ENCODE measurements at regions not wholly inside any gene's neighbourhood (a gene's known extent, or its start where the extent isn't known, plus 50 kb on each side); places are given as distances from the start of the nearest gene placed in this dataset.

GRCh38 chr6:166842607-166843006 is 113.7 kb downstream of the RNASET2 start:
- TF ChIP-seq POLR2AphosphoS5 (IDR thresholded peaks at IDR 0.05) (no peak), CTCF (IDR thresholded peaks at IDR 0.05 in 8 of 11, conservative IDR thresholded peaks at IDR 0.05 in 3 of 11) (no peak), POLR2A (IDR thresholded peaks at IDR 0.05) (no peak)

Data from spleen (tissue), 7 donors.